Stimulated activated CD8-positive, alpha-beta memory T cell treated with anti-CD3 and anti-CD28 coated beads, Interleukin-4, amount 100 ng/mL, for 4 hours (primary cell): ENCODE measurements at regions not wholly inside any gene's neighbourhood (a gene's known extent, or its start where the extent isn't known, plus 50 kb on each side); places are given as distances from the start of the nearest gene placed in this dataset.
"Not testable (repeated sequence)": the region's sequence is repeated elsewhere in the genome, so short reads cannot be mapped to it uniquely, and the experiment has no call there.

Experiments used
- DNase-seq, 2 donors: peaks; one replicate each; pipeline ENCODE4 v3.0.0-alpha.2; 2020; ENCODE audit warnings: low read depth in 2 of 2, low spot score in 1 of 2

- DNase-seq, result no peak
These were observed 141.9 kb downstream of the FCRL5 start for GRCh38 chr1:157410457-157410856.

GRCh38 chr1:157409927-157410326, 142.4 kb downstream of the FCRL5 start:
- no peak for DNase-seq

GRCh38 chr1:157407917-157408525, 144.3 kb downstream of the FCRL5 start:
- DNase-seq, result no peak

GRCh38 chr1:157407367-157407766, 144.9 kb downstream of the FCRL5 start:
- DNase-seq, result no peak

- no peak for DNase-seq
These were observed 146.7 kb downstream of the FCRL5 start for GRCh38 chr1:157405662-157406061.

GRCh38 chr1:157404614-157405013, 147.7 kb downstream of the FCRL5 start:
- DNase-seq, result no peak

- DNase-seq, result no peak
These were observed 148.2 kb downstream of the FCRL5 start for GRCh38 chr1:157404063-157404501.

GRCh38 chr1:157403608-157404007, 148.7 kb downstream of the FCRL5 start:
- DNase-seq, result no peak

- no peak for DNase-seq
These were observed 149.1 kb downstream of the FCRL5 start for GRCh38 chr1:157403203-157403602.

- no peak for DNase-seq
These were observed 151.5 kb downstream of the FCRL5 start for GRCh38 chr1:157400766-157401165.

- no peak for DNase-seq
These were observed 152.3 kb downstream of the FCRL5 start for GRCh38 chr1:157399984-157400382.

GRCh38 chr1:157399343-157399983, 152.9 kb downstream of the FCRL5 start:
- no peak for DNase-seq

- DNase-seq, result no peak
These were observed 161.7 kb downstream of the FCRL5 start for GRCh38 chr1:157390651-157391050.

- no peak for DNase-seq
These were observed 164.3 kb downstream of the FCRL5 start for GRCh38 chr1:157388057-157388456.

GRCh38 chr1:157384258-157384657, 168.1 kb downstream of the FCRL5 start:
- no peak for DNase-seq

GRCh38 chr1:157382351-157382750, 170.0 kb downstream of the FCRL5 start:
- DNase-seq, result no peak

- no peak for DNase-seq
These were observed 171.8 kb downstream of the FCRL5 start for GRCh38 chr1:157380523-157380922.

GRCh38 chr1:157377280-157377713, 175.0 kb downstream of the FCRL5 start:
- not testable (repeated sequence) for DNase-seq

- DNase-seq, result no peak
These were observed 175.6 kb downstream of the FCRL5 start for GRCh38 chr1:157376681-157377080.

- DNase-seq, result not testable (repeated sequence)
These were observed 180.0 kb downstream of the FCRL5 start for GRCh38 chr1:157372311-157372710.

- no peak for DNase-seq
These were observed 180.5 kb downstream of the FCRL5 start for GRCh38 chr1:157371826-157372225.

- no peak for DNase-seq
These were observed 181.1 kb downstream of the FCRL5 start for GRCh38 chr1:157371221-157371620.

- DNase-seq, result no peak
These were observed 181.6 kb downstream of the FCRL5 start for GRCh38 chr1:157370698-157371097.
